SK-N-SH treated with all-trans-retinoic acid at 6 μM for 48 hours (cell line): ENCODE measurements at regions not wholly inside any gene's neighbourhood (a gene's known extent, or its start where the extent isn't known, plus 50 kb on each side); places are given as distances from the start of the nearest gene placed in this dataset.

Experiments
- ATAC-seq: fragments of 200-7000 bp; cut with Tn5 transposase; 3 replicates; pipeline ENCODE4 v1.9.1; 2020; ENCODE audit warnings: mild to moderate bottlenecking, moderate library complexity
- ARNTL ChIP-seq: fragments of 450-650 bp; formaldehyde crosslinking; IDR thresholded peaks from 2 replicates; pipeline ENCODE4 v1.5.0; 2020; ENCODE audit warnings: low read depth, mild to moderate bottlenecking, moderate library complexity, borderline replicate concordance
- BACH2 ChIP-seq: fragments of 250-450 bp; sonication (Bioruptor Pico); IDR thresholded peaks from 2 replicates; pipeline ENCODE4 v1.9.0; 2021; ENCODE audit warnings: mild to moderate bottlenecking, borderline replicate concordance
- CREB5 ChIP-seq: fragments of 250-450 bp; sonication (Bioruptor Pico); IDR thresholded peaks from 2 replicates; pipeline ENCODE4 v1.5.1; 2020; ENCODE audit warnings: low read depth, mild to moderate bottlenecking, moderate library complexity
- CSDC2 ChIP-seq: fragments of 250-450 bp; sonication (Bioruptor Pico); IDR thresholded peaks from 2 replicates; pipeline ENCODE4 v1.5.0; 2020; ENCODE audit warnings: mild to moderate bottlenecking, moderate library complexity
- CSRNP3 ChIP-seq: fragments of 250-450 bp; sonication (Bioruptor Pico); IDR thresholded peaks from 2 replicates; pipeline ENCODE4 v1.5.1; 2021; ENCODE audit warnings: mild to moderate bottlenecking, moderate library complexity
- ESRRG ChIP-seq: fragments of 250-450 bp; sonication (Bioruptor Pico); IDR thresholded peaks from 2 replicates; pipeline ENCODE4 v1.6.1; 2021; ENCODE audit warnings: mild to moderate bottlenecking
- ISL1 ChIP-seq: fragments of 250-450 bp; sonication (Bioruptor Pico); IDR thresholded peaks from 2 replicates; pipeline ENCODE4 v2.1.2; 2022; ENCODE audit warnings: mild to moderate bottlenecking, moderate library complexity
- OSR1 ChIP-seq: fragments of 250-450 bp; sonication (Bioruptor Pico); IDR thresholded peaks from 2 replicates; pipeline ENCODE4 v1.8.0; 2022; ENCODE audit warnings: moderate library complexity, mild to moderate bottlenecking, inconsistent platforms
- POU6F1 ChIP-seq: fragments of 250-450 bp; sonication (Bioruptor Pico); IDR thresholded peaks from 2 replicates; pipeline ENCODE4 v1.8.0; 2021; ENCODE audit warnings: low read depth, mild to moderate bottlenecking, moderate library complexity, borderline replicate concordance
- RARB ChIP-seq: fragments of 250-450 bp; sonication (Bioruptor Pico); IDR thresholded peaks from 2 replicates; pipeline ENCODE4 v1.8.0; 2021; ENCODE audit warnings: mild to moderate bottlenecking, moderate library complexity
- SNAI2 ChIP-seq: fragments of 250-450 bp; sonication (Bioruptor Pico); IDR thresholded peaks from 2 replicates; pipeline ENCODE4 v1.5.0; 2020; ENCODE audit warnings: mild to moderate bottlenecking, moderate library complexity
- TCF4 ChIP-seq: fragments of 250-450 bp; sonication (Bioruptor Pico); IDR thresholded peaks from 2 replicates; pipeline ENCODE4 v1.8.0; 2021; ENCODE audit warnings: mild to moderate bottlenecking, moderate library complexity, borderline replicate concordance
- TOX ChIP-seq: fragments of 250-450 bp; sonication (Bioruptor Pico); IDR thresholded peaks from 2 replicates; pipeline ENCODE4 v1.8.0; 2021; ENCODE audit warnings: mild to moderate bottlenecking, moderate library complexity, borderline replicate concordance
- TSHZ2 ChIP-seq: fragments of 250-450 bp; sonication (Bioruptor Pico); IDR thresholded peaks from 2 replicates; pipeline ENCODE4 v1.5.0; 2020; ENCODE audit warnings: mild to moderate bottlenecking, moderate library complexity
- ZC3H10 ChIP-seq: fragments of 250-450 bp; sonication (Bioruptor Pico); IDR thresholded peaks from 2 replicates; pipeline ENCODE4 v1.5.1; 2021; ENCODE audit warnings: mild to moderate bottlenecking, moderate library complexity
- ZFP3 ChIP-seq: fragments of 250-450 bp; sonication (Bioruptor Pico); IDR thresholded peaks from 2 replicates; pipeline ENCODE4 v1.5.0; 2020; ENCODE audit warnings: mild to moderate bottlenecking, moderate library complexity
- ZFP30 ChIP-seq: fragments of 450-650 bp; formaldehyde crosslinking; IDR thresholded peaks from 2 replicates; pipeline ENCODE4 v1.5.0; 2022; ENCODE audit warnings: mild to moderate bottlenecking, moderate library complexity
- ZNF565 ChIP-seq: fragments of 450-650 bp; formaldehyde crosslinking; conservative IDR thresholded peaks from 2 replicates; pipeline ENCODE4 v1.5.0; 2020; ENCODE audit warnings: low read depth, mild to moderate bottlenecking, moderate library complexity
- ZNF8 ChIP-seq: fragments of 450-650 bp; formaldehyde crosslinking; IDR thresholded peaks from 2 replicates; pipeline ENCODE4 v1.5.0; 2020; ENCODE audit warnings: mild to moderate bottlenecking, moderate library complexity
- TF ChIP-seq, protein P1 (sequence below): fragments of 250-450 bp; sonication (Bioruptor Pico); IDR thresholded peaks from 2 replicates; pipeline ENCODE4 v1.8.0; 2020; ENCODE audit warnings: mild to moderate bottlenecking, moderate library complexity, borderline replicate concordance

- no peak for ATAC-seq
- TF ChIP-seq TOX (no peak), SNAI2 (no peak), ZNF8 (CRISPR knock-in tag) (no peak), TSHZ2 (CRISPR knock-in tag) (no peak), TCF4 (no peak), ZC3H10 (CRISPR knock-in tag) (no peak), ESRRG (CRISPR knock-in tag) (no peak), ISL1 (CRISPR knock-in tag) (no peak), OSR1 (no peak), ZNF565 (CRISPR knock-in tag) (no peak), ZFP30 (CRISPR knock-in tag) (no peak), CREB5 (no peak), ZFP3 (no peak), RARB (CRISPR knock-in tag) (no peak), BACH2 (CRISPR knock-in tag) (no peak), CSDC2 (no peak), POU6F1 (CRISPR knock-in tag) (no peak), CSRNP3 (CRISPR knock-in tag) (no peak)
- TF ChIP-seq, protein P1, sequence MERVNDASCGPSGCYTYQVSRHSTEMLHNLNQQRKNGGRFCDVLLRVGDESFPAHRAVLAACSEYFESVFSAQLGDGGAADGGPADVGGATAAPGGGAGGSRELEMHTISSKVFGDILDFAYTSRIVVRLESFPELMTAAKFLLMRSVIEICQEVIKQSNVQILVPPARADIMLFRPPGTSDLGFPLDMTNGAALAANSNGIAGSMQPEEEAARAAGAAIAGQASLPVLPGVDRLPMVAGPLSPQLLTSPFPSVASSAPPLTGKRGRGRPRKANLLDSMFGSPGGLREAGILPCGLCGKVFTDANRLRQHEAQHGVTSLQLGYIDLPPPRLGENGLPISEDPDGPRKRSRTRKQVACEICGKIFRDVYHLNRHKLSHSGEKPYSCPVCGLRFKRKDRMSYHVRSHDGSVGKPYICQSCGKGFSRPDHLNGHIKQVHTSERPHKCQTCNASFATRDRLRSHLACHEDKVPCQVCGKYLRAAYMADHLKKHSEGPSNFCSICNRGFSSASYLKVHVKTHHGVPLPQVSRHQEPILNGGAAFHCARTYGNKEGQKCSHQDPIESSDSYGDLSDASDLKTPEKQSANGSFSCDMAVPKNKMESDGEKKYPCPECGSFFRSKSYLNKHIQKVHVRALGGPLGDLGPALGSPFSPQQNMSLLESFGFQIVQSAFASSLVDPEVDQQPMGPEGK (CRISPR knock-in tag), result no peak
These were observed 172.7 kb upstream of the ADAMTS9 start for GRCh38 chr3:64860536-64860870.

DNA sequence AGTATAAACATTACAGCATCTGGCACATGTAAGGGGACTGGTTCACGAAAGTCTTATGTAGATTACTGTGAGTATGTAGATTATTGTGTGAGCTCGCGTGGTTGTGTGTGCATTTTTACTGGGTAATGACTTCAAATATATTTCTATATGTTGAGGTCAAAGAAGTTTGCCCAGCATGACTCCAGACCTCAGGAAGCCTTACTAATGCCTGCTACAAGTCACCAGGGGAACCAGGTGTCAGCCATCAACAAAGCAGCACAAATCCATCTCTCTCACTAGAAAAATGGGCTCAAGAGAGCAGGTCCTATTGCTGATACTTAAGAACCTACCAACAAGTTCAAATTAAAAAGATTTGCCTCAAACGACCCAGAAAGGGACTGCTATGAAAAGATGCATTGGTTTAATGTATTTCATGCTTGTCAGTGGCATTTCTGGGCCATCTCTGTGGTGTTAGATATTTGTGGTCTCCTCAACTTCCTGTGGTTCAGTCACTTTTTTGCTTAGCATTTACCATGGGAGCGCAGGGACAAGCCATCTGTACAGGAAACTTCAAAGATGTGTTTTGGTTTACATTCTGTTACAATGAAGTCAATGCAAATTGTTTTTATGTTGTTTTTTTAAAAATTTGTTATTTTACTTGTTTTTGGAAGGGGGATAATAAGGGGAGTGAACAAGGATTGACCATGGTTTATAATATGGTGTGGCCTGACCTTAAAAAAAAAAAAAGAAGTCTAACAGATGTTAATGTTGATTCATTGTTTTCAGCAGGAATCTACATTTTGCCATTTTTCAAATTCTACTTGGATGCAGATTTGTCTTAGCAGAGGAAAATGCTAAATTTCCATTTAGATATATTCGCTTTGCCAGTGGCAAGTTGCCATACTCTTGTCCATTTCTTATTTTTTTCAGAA, 172.1 kb upstream of the ADAMTS9 start:
- no peak for TF ChIP-seq CSRNP3 (CRISPR knock-in tag)
- no peak for TF ChIP-seq ZFP30 (CRISPR knock-in tag)
- no peak for TF ChIP-seq TSHZ2 (CRISPR knock-in tag)
- no peak for TF ChIP-seq ZNF8 (CRISPR knock-in tag)
- no peak for TF ChIP-seq ZFP3
- TF ChIP-seq ARNTL (CRISPR knock-in tag), result no peak
- TF ChIP-seq CSDC2, result no peak
- TF ChIP-seq CREB5, result no peak
- TF ChIP-seq, protein P1 (CRISPR knock-in tag), result no peak
- no peak for TF ChIP-seq ZNF565 (CRISPR knock-in tag)
- no peak for TF ChIP-seq ZC3H10 (CRISPR knock-in tag)
- no peak for TF ChIP-seq OSR1
- ATAC-seq, result no peak
